CD4-positive, alpha-beta T cell (primary cell): ENCODE measurements at regions not wholly inside any gene's neighbourhood (a gene's known extent, or its start where the extent isn't known, plus 50 kb on each side); places are given as distances from the start of the nearest gene placed in this dataset.

Experiments used
- ATAC-seq: fragments of 200-7000 bp; cut with Tn5 transposase; one replicate; pipeline ENCODE4 v1.10.0; 2022; ENCODE audit warnings: mild to moderate bottlenecking; ENCODE audit not compliant: poor library complexity
- CTCF ChIA-PET: fragments of 350-600 bp; sonication (Branson Sonifier 250); formaldehyde crosslinking; loops from one replicate; lab custom pipeline; 2021; ENCODE audit warnings: antibody characterized with exemption, inconsistent platforms; lab: Charles Lee
- POLR2A ChIA-PET: fragments of 350-600 bp; sonication (Branson Sonifier 250); formaldehyde crosslinking; loops from one replicate; lab custom pipeline; 2021; ENCODE audit warnings: antibody characterized with exemption, inconsistent platforms; lab: Charles Lee
- DNase-seq, 14 experiments: peaks; one replicate each; pipeline ENCODE4 v3.0.0-alpha.2; 2013 to 2020; ENCODE audit warnings: mixed read lengths in 2 of 14
- H3K27ac ChIP-seq, 2 donors: one replicate each; pipeline versions ENCODE4 v1.5.1 to v1.7.0; 2013; ENCODE audit warnings: low read length in 2 of 2, low read depth in 1 of 2, mild to moderate bottlenecking in 1 of 2
- H3K27me3 ChIP-seq, 2 experiments: 1 replicate in 1 of 2; 2 replicates in 1 of 2; pipeline versions ENCODE4 v1.6.1 to v1.7.0; 2013; ENCODE audit warnings: low read length in 2 of 2, control low read depth in 1 of 2, mild to moderate bottlenecking in 1 of 2, moderate library complexity in 1 of 2; ENCODE audit not compliant: insufficient read depth in 2 of 2, control insufficient read depth in 1 of 2
- H3K36me3 ChIP-seq: one replicate; pipeline ENCODE4 v1.6.1; 2013; ENCODE audit warnings: low read length, control low read depth; ENCODE audit not compliant: insufficient read depth
- H3K4me1 ChIP-seq: one replicate; pipeline ENCODE4 v1.6.1; 2013; ENCODE audit warnings: low read length, control low read depth; ENCODE audit not compliant: insufficient read depth
- H3K4me3 ChIP-seq: one replicate; pipeline ENCODE4 v1.5.1; 2013; ENCODE audit warnings: mild to moderate bottlenecking, low read length, moderate library complexity
- H3K9me3 ChIP-seq, 2 experiments: 1 replicate in 1 of 2; 2 replicates in 1 of 2; pipeline versions ENCODE4 v1.6.1 to v1.7.0; 2013; ENCODE audit warnings: low read length in 2 of 2, mild to moderate bottlenecking in 2 of 2, control low read depth in 1 of 2, moderate library complexity in 1 of 2; ENCODE audit not compliant: control insufficient read depth in 1 of 2, insufficient read depth in 1 of 2
- H3K27ac Mint-ChIP-seq: one replicate; pipeline ENCODE4 v1.8.0; 2020; ENCODE audit warnings: mixed read lengths
- H3K27me3 Mint-ChIP-seq: one replicate; pipeline ENCODE4 v1.8.0; 2021; ENCODE audit warnings: mixed read lengths
- H3K36me3 Mint-ChIP-seq: one replicate; pipeline ENCODE4 v1.8.0; 2021; ENCODE audit warnings: low read depth, mixed read lengths
- H3K4me1 Mint-ChIP-seq: one replicate; pipeline ENCODE4 v1.8.0; 2021; ENCODE audit warnings: low read depth, mixed read lengths
- H3K4me3 Mint-ChIP-seq: one replicate; pipeline ENCODE4 v1.8.0; 2020; ENCODE audit warnings: mild to moderate bottlenecking, mixed read lengths
- H3K9me3 Mint-ChIP-seq: one replicate; pipeline ENCODE4 v1.8.0; 2020; ENCODE audit warnings: mixed read lengths
- intact Hi-C, 2 experiments: fragments of 100-400 bp; cut with DNase I in 1 of 2; cut with micrococcal nuclease in 1 of 2; formaldehyde crosslinking; loops; one replicate each; pipeline versions ENCODE4 v1.15.1 to v1.9.0; 2023 to 2025; cut with DNase I, micrococcal nuclease
- TF ChIP-seq, protein P1 (sequence below): fragments of 200-600 bp; IDR thresholded peaks from one replicate; pipeline ENCODE4 v1.8.0; 2022; ENCODE audit warnings: antibody characterized with exemption, mild to moderate bottlenecking

DNA sequence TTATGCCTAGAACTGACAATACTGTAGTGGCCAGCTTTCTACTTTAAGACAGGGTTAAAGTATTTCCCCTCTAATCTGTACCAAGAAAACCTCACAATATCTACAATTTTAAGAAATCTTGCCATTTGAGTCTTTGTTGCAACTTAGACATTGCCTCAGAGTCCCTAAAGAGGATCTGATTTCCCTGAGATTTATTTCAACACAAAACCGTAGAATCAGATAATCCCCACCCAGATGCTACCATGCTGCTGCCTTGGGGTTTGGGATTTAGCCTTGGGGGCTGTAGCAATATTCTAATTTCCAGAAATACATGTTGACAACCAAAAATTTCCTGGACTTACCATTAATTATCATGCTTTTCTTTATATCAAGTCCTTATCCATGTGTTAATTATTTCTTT lies 50.3 kb upstream of the DENND1B start:
- CTCF ChIA-PET: no interaction called here
- POLR2A ChIA-PET: no interaction called here
- ATAC-seq (no peak), DNase-seq (no peak)
- H3K9me3 ChIP-seq: no peaks in the 10 kb centered on the region
- H3K4me3 ChIP-seq: no peak overlapping the region
- H3K36me3 Mint-ChIP-seq: no peaks in the 10 kb centered on the region
- H3K27me3 Mint-ChIP-seq: no peaks in the 10 kb centered on the region
- no peaks in the 10 kb centered on the region for H3K9me3 Mint-ChIP-seq
- TF ChIP-seq, protein P1, sequence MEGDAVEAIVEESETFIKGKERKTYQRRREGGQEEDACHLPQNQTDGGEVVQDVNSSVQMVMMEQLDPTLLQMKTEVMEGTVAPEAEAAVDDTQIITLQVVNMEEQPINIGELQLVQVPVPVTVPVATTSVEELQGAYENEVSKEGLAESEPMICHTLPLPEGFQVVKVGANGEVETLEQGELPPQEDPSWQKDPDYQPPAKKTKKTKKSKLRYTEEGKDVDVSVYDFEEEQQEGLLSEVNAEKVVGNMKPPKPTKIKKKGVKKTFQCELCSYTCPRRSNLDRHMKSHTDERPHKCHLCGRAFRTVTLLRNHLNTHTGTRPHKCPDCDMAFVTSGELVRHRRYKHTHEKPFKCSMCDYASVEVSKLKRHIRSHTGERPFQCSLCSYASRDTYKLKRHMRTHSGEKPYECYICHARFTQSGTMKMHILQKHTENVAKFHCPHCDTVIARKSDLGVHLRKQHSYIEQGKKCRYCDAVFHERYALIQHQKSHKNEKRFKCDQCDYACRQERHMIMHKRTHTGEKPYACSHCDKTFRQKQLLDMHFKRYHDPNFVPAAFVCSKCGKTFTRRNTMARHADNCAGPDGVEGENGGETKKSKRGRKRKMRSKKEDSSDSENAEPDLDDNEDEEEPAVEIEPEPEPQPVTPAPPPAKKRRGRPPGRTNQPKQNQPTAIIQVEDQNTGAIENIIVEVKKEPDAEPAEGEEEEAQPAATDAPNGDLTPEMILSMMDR: no peak
- H3K4me3 Mint-ChIP-seq: no peak overlapping the region
- H3K36me3 ChIP-seq: no peaks in the 10 kb centered on the region
- no peaks in the 10 kb centered on the region for H3K27me3 ChIP-seq
- H3K4me1 ChIP-seq: no peaks in the 10 kb centered on the region
- intact Hi-C loops: no loop called here
- no peak overlapping the region for H3K27ac Mint-ChIP-seq
- no peaks in the 10 kb centered on the region for H3K4me1 Mint-ChIP-seq
- no peak overlapping the region for H3K27ac ChIP-seq
